ENCODE measurements at regions not wholly inside any gene's neighbourhood (a gene's known extent, or its start where the extent isn't known, plus 50 kb on each side); places are given as distances from the start of the nearest gene placed in this dataset.
A peak's percentile ranks its signal among the peaks of the same experiment; 100 is the strongest.

DNA sequence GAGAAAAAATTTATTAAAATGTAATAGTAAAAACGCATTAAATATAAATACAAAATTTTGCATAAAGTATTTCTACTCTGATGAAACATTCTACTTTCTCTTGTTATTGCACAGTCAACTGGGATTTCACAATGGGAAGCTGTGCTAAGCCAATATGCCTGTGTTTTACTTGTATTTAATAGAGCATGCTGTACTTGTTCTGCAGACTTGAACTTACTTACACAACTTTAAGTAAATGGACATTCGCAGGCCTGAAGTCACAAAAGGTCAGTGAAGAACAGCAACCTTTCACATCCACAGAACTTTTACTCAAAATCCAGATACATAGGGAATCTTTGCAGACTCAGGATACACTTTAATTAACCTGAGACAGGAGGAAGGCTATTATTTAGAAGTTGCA is 409.5 kb downstream of the BTBD3 start:
- peaks cover 12% of the 10 kb centered on the region for H3K9me3 Mint-ChIP-seq
- no peak overlapping the region for H3K27ac Mint-ChIP-seq
- no peaks in the 10 kb centered on the region for H3K36me3 Mint-ChIP-seq (ENCODE audit: low read depth)
- TF ChIP-seq, protein P1, sequence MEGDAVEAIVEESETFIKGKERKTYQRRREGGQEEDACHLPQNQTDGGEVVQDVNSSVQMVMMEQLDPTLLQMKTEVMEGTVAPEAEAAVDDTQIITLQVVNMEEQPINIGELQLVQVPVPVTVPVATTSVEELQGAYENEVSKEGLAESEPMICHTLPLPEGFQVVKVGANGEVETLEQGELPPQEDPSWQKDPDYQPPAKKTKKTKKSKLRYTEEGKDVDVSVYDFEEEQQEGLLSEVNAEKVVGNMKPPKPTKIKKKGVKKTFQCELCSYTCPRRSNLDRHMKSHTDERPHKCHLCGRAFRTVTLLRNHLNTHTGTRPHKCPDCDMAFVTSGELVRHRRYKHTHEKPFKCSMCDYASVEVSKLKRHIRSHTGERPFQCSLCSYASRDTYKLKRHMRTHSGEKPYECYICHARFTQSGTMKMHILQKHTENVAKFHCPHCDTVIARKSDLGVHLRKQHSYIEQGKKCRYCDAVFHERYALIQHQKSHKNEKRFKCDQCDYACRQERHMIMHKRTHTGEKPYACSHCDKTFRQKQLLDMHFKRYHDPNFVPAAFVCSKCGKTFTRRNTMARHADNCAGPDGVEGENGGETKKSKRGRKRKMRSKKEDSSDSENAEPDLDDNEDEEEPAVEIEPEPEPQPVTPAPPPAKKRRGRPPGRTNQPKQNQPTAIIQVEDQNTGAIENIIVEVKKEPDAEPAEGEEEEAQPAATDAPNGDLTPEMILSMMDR (IDR thresholded peaks at IDR 0.05; ENCODE audit: unreplicated experiment in 3 of 3): no peak
- no peak overlapping the region for H3K4me3 Mint-ChIP-seq
- no peaks in the 10 kb centered on the region for H3K4me1 Mint-ChIP-seq
- no peaks in the 10 kb centered on the region for H3K27me3 Mint-ChIP-seq (ENCODE audit: low read depth)

DNA sequence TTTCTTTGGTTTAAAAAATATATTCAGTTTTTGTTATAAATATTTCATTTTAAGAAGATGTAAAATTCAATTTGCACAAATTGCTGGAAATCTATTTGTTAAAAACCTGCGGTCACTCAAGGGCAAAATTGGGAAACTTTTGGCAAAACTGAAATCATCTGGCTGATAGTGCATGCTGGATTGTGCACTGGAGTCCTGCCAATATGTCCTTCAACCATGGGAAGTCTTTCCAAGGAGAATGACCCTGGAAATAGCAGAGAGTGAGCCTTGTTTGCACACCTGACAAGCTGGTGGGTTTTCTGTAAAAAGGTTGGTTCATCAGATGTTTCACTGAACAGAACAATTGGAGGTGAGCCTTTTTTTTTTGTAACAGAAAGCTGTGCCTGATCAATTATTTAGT is 413.5 kb downstream of the BTBD3 start:
- no peak overlapping the region for H3K4me3 Mint-ChIP-seq
- H3K27me3 Mint-ChIP-seq (ENCODE audit: low read depth): no peaks in the 10 kb centered on the region
- H3K4me1 Mint-ChIP-seq: no peaks in the 10 kb centered on the region
- H3K27ac Mint-ChIP-seq: no peak overlapping the region
- H3K9me3 Mint-ChIP-seq: peaks cover 12% of the 10 kb centered on the region
- H3K36me3 Mint-ChIP-seq (ENCODE audit: low read depth): no peaks in the 10 kb centered on the region
- TF ChIP-seq, protein P1 (IDR thresholded peaks at IDR 0.05; ENCODE audit: unreplicated experiment in 3 of 3): no peak

DNA sequence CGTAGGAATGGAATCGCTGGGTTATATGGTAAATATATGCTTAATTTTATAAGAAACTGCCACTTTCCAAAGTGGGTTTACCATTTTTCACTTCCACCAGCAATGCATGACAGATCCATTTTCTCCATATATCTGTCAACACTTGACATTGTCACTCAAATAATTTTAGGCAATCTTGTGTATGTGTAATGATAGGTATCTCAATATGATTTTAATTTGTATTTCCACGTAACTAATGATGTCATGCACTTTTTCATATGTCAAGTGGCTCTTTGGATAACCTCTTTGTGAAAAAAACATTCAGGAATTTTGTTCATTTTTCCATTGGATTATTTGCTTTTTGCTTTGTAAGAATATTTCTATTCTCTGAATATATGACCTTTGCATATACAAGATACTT is 419.9 kb downstream of the BTBD3 start:
- Mint-ChIP-seq H3K9me3 (no peaks in the 10 kb centered on the region), H3K4me1 (no peaks in the 10 kb centered on the region), H3K4me3 (no peak overlapping the region), H3K36me3 (ENCODE audit: low read depth) (no peaks in the 10 kb centered on the region), H3K27me3 (ENCODE audit: low read depth) (no peaks in the 10 kb centered on the region), H3K27ac (no peak overlapping the region)
- TF ChIP-seq, protein P1 (IDR thresholded peaks at IDR 0.05; ENCODE audit: unreplicated experiment in 3 of 3): no peak

DNA sequence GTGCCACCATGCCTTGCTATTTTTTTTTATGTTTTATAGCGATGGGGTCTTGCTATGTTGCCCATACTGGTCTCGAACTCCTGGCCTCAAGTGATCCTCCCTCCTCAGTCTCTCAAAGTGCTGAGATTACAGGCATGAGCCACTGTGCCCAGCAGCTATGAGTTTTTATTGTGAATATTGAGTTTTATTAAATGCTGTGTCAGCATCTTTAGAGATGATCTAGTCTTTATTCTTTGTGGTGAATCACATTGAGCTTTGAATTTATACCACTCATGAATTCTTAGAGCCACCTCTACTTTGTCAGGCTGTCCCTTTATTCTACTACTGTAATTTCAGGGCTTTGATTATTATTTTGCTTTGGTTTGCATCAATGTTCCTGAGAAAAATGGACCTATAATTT is 428.3 kb downstream of the BTBD3 start:
- Mint-ChIP-seq H3K27ac (no peak overlapping the region), H3K36me3 (ENCODE audit: low read depth) (no peaks in the 10 kb centered on the region), H3K4me1 (no peaks in the 10 kb centered on the region), H3K9me3 (peaks cover 4% of the 10 kb centered on the region), H3K27me3 (ENCODE audit: low read depth) (peaks cover 3% of the 10 kb centered on the region), H3K4me3 (no peak overlapping the region)
- TF ChIP-seq, protein P1 (IDR thresholded peaks at IDR 0.05; ENCODE audit: unreplicated experiment in 3 of 3): no peak

DNA sequence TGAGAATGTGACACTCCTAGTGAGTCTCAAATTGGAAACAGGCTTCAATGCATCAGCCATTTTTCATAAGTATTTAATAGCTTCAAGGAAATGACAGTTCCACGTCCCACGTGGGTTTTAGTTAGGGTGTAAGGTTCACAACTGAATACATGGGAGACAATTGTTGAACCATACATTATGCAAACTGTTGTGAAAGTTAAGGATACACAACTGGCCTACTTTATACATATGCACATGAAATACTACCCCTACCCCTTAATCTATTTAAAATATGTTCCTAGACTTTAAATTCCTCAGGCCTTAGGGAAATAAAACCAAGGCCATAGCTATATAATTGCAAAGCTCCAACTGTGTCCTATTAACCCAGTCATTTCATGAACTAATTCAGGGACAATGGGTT is 436.1 kb downstream of the BTBD3 start:
- peaks cover 7% of the 10 kb centered on the region for H3K9me3 Mint-ChIP-seq
- peaks cover 3% of the 10 kb centered on the region for H3K27me3 Mint-ChIP-seq (ENCODE audit: low read depth)
- H3K36me3 Mint-ChIP-seq (ENCODE audit: low read depth): peaks cover 1% of the 10 kb centered on the region
- TF ChIP-seq, protein P1 (IDR thresholded peaks at IDR 0.05; ENCODE audit: unreplicated experiment in 3 of 3): no peak
- peaks cover 12% of the 10 kb centered on the region for H3K4me1 Mint-ChIP-seq
- no peak overlapping the region for H3K4me3 Mint-ChIP-seq
- no peak overlapping the region for H3K27ac Mint-ChIP-seq

DNA sequence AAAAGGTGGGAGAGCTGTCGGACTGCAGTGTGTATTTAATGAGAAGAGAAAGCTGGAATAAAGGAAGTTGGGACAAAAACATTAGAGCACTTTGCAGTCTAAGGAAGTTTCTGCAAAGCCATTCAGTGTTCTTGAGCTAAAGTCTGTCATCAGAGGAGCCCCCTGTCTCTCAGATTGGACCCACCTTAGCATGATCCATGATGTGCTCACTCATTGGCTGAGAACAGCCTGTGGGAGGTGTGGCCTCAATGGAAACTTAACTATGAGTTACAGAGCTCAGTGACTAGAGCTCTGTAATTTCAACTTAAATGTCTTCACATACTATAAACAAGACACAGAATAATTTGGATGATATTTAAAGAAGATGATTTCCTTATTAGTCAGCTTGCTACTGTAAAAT is 437.0 kb downstream of the BTBD3 start:
- H3K36me3 Mint-ChIP-seq (ENCODE audit: low read depth): peaks cover 5% of the 10 kb centered on the region
- H3K9me3 Mint-ChIP-seq: peaks cover 11% of the 10 kb centered on the region
- peaks cover 12% of the 10 kb centered on the region for H3K4me1 Mint-ChIP-seq
- TF ChIP-seq, protein P1 (IDR thresholded peaks at IDR 0.05; ENCODE audit: unreplicated experiment in 3 of 3): no peak
- H3K4me3 Mint-ChIP-seq: peak overlapping the region in 1 of 3 experiments; percentile 40
- peaks cover 3% of the 10 kb centered on the region for H3K27me3 Mint-ChIP-seq (ENCODE audit: low read depth)
- H3K27ac Mint-ChIP-seq: peak overlapping the region in 1 of 3 experiments; percentile 36

Measured in nephron (organoid).